Right lobe of liver (tissue), 4 donors: ENCODE measurements at regions not wholly inside any gene's neighbourhood (a gene's known extent, or its start where the extent isn't known, plus 50 kb on each side); places are given as distances from the start of the nearest gene placed in this dataset.

Experiments used
- CTCF ChIP-seq, 4 donors: fragments of 200-600 bp in 3 of 4; fragments of 450-650 bp in 1 of 4; IDR thresholded peaks; one replicate each; pipeline versions ENCODE4 v1.5.1 to v1.8.0; 2016 to 2022; ENCODE audit warnings: antibody characterized with exemption in 4 of 4, mild to moderate bottlenecking in 2 of 4
- POLR2A ChIP-seq: fragments of 450-650 bp; IDR thresholded peaks from one replicate; pipeline ENCODE4 v1.6.1; 2017; ENCODE audit warnings: antibody characterized with exemption, mild to moderate bottlenecking
- donor health status: DM: no; HTN: no; CAD: no.
- donor health status: DM: no; HTN: no; CAD: no.
- donor health status: DM: no; HTN: yes; CAD: no.

GRCh38 chr4:165620913-165621312 lies 242.1 kb downstream of the CPE start:
- TF ChIP-seq CTCF (IDR thresholded peaks at IDR 0.05) (no peak), POLR2A (no peak)
